ENCODE measurements at regions not wholly inside any gene's neighbourhood (a gene's known extent, or its start where the extent isn't known, plus 50 kb on each side); places are given as distances from the start of the nearest gene placed in this dataset.

DNA sequence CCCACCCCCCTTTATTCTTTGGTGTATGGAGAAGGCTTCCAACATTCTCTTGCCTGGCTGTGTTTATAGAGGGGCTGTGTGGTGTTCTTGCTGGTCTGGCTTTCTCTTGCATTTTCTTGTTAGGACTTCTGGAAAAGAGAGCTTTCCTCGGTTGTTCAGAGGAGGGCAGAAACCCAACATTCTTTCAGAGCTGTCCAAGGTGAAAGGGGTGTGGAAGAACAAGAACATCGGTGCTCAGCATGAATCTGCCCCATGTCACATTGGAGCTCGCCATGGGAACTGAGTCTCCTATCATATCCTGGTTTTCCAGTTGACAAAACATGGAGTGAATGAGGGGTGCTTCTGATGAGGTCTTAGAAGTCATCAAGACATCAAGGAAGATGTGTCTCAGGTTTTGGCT is 281.8 kb downstream of the RNF144B start:
- TF ChIP-seq, protein P1, sequence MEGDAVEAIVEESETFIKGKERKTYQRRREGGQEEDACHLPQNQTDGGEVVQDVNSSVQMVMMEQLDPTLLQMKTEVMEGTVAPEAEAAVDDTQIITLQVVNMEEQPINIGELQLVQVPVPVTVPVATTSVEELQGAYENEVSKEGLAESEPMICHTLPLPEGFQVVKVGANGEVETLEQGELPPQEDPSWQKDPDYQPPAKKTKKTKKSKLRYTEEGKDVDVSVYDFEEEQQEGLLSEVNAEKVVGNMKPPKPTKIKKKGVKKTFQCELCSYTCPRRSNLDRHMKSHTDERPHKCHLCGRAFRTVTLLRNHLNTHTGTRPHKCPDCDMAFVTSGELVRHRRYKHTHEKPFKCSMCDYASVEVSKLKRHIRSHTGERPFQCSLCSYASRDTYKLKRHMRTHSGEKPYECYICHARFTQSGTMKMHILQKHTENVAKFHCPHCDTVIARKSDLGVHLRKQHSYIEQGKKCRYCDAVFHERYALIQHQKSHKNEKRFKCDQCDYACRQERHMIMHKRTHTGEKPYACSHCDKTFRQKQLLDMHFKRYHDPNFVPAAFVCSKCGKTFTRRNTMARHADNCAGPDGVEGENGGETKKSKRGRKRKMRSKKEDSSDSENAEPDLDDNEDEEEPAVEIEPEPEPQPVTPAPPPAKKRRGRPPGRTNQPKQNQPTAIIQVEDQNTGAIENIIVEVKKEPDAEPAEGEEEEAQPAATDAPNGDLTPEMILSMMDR (IDR thresholded peaks at IDR 0.05; ENCODE audit: low read length) = no peak
- TF ChIP-seq EZH2phosphoT487 (IDR thresholded peaks at IDR 0.05; ENCODE audit: low read length) (no peak), EZH2 (optimal IDR thresholded peaks at IDR 0.05; ENCODE audit: low read depth, low read length) (no peak)

Data from MM.1S (cell line).